NCI-H446 (cell line): ENCODE measurements at regions not wholly inside any gene's neighbourhood (a gene's known extent, or its start where the extent isn't known, plus 50 kb on each side); places are given as distances from the start of the nearest gene placed in this dataset.

Experiments
- DNase-seq, 2 experiments: peaks; one replicate each; lab custom pipeline; 2025; lab: John Stamatoyannopoulos, UW

- DNase-seq, result peak in 1 of 2 experiments; percentile 32
Observed at GRCh38 chr12:41981758-41982157, 162.9 kb downstream of the GXYLT1 start.

- no peak for DNase-seq
Observed at GRCh38 chr12:41981013-41981412, 163.7 kb downstream of the GXYLT1 start.

- DNase-seq, result no peak
Observed at GRCh38 chr12:41980390-41980789, 164.3 kb downstream of the GXYLT1 start.

GRCh38 chr12:41979574-41979973 lies 165.1 kb downstream of the GXYLT1 start:
- no peak for DNase-seq

GRCh38 chr12:41972598-41972997 lies 172.1 kb downstream of the GXYLT1 start:
- DNase-seq, result peak in 1 of 2 experiments; percentile 1

- no peak for DNase-seq
Observed at GRCh38 chr12:41972196-41972595, 172.5 kb downstream of the GXYLT1 start.

- DNase-seq, result no peak
Observed at GRCh38 chr12:41970744-41971143, 173.9 kb downstream of the GXYLT1 start.

GRCh38 chr12:41968599-41968998 lies 176.1 kb downstream of the GXYLT1 start:
- DNase-seq, result no peak

GRCh38 chr12:41967668-41968500 lies 176.8 kb downstream of the GXYLT1 start:
- peak in 1 of 2 experiments; percentile 1 for DNase-seq

- DNase-seq, result no peak
Observed at GRCh38 chr12:41966916-41967315, 177.8 kb downstream of the GXYLT1 start.

GRCh38 chr12:41966001-41966400 lies 178.7 kb downstream of the GXYLT1 start:
- peak in 1 of 2 experiments; percentile 12 for DNase-seq

- no peak for DNase-seq
Observed at GRCh38 chr12:41963398-41963797, 181.3 kb downstream of the GXYLT1 start.

- peak; percentile 89 to 98 for DNase-seq
Observed at GRCh38 chr12:41962171-41962572, 182.5 kb downstream of the GXYLT1 start.

GRCh38 chr12:41959271-41959670 lies 185.4 kb downstream of the GXYLT1 start:
- no peak for DNase-seq

GRCh38 chr12:41956353-41956752 lies 188.3 kb downstream of the GXYLT1 start:
- peak in 1 of 2 experiments; percentile 13 for DNase-seq

- DNase-seq, result no peak
Observed at GRCh38 chr12:41950455-41950854, 194.2 kb downstream of the GXYLT1 start.

- DNase-seq, result no peak
Observed at GRCh38 chr12:41946106-41946505, 198.6 kb downstream of the GXYLT1 start.

- no peak for DNase-seq
Observed at GRCh38 chr12:41944216-41944615, 200.5 kb downstream of the GXYLT1 start.

- DNase-seq, result no peak
Observed at GRCh38 chr12:41943671-41944070, 201.0 kb downstream of the GXYLT1 start.

GRCh38 chr12:41942354-41942753 lies 202.3 kb downstream of the GXYLT1 start:
- DNase-seq, result no peak

GRCh38 chr12:41941079-41941478 lies 203.6 kb downstream of the GXYLT1 start:
- DNase-seq, result no peak

- DNase-seq, result no peak
Observed at GRCh38 chr12:41940571-41940970, 204.1 kb downstream of the GXYLT1 start.

GRCh38 chr12:41936333-41936732 lies 208.3 kb downstream of the GXYLT1 start:
- no peak for DNase-seq

GRCh38 chr12:41935911-41936310 lies 208.8 kb downstream of the GXYLT1 start:
- no peak for DNase-seq
